ENCODE measurements at regions not wholly inside any gene's neighbourhood (a gene's known extent, or its start where the extent isn't known, plus 50 kb on each side); places are given as distances from the start of the nearest gene placed in this dataset.

GRCh38 chr15:96403071-96403470 is 72.6 kb downstream of the NR2F2 start:
- TF ChIP-seq CTCF (IDR thresholded peaks at IDR 0.05): no peak
- TF ChIP-seq POLR2A (IDR thresholded peaks at IDR 0.05): no peak

All from heart left ventricle (tissue), 13 donors.